ENCODE measurements at regions not wholly inside any gene's neighbourhood (a gene's known extent, or its start where the extent isn't known, plus 50 kb on each side); places are given as distances from the start of the nearest gene placed in this dataset.
"Not testable (repeated sequence)": the region's sequence is repeated elsewhere in the genome, so short reads cannot be mapped to it uniquely, and the experiment has no call there.

- no peak for DNase-seq
Measured at GRCh38 chr7:149561072-149561471, 63.5 kb upstream of the ZNF746 start.

- no peak for DNase-seq
Measured at GRCh38 chr7:149559711-149560110, 62.1 kb upstream of the ZNF746 start.

GRCh38 chr7:149558149-149558861 lies 60.7 kb upstream of the ZNF746 start:
- no peak for DNase-seq

GRCh38 chr7:149556525-149556924 lies 58.9 kb upstream of the ZNF746 start:
- not testable (repeated sequence) for DNase-seq

GRCh38 chr7:149554821-149555220 lies 57.2 kb upstream of the ZNF746 start:
- not testable (repeated sequence) for DNase-seq

- not testable (repeated sequence) for DNase-seq
Measured at GRCh38 chr7:149553991-149554390, 56.4 kb upstream of the ZNF746 start.

- no peak for DNase-seq
Measured at GRCh38 chr7:149552799-149553198, 55.2 kb upstream of the ZNF746 start.
